ENCODE measurements at regions not wholly inside any gene's neighbourhood (a gene's known extent, or its start where the extent isn't known, plus 50 kb on each side); places are given as distances from the start of the nearest gene placed in this dataset.

- H3K9ac ChIP-seq (ENCODE audit: control insufficient read depth, insufficient read depth, low read length) = no peak overlapping the region
- no peaks in the 10 kb centered on the region for H3K9me3 ChIP-seq (replicated peaks; ENCODE audit: control insufficient read depth, insufficient read depth, low read length)
- no peaks in the 10 kb centered on the region for H3K4me1 ChIP-seq (ENCODE audit: control insufficient read depth, insufficient read depth, low read length)
- ChIA-PET SMC1A (ENCODE audit: uncharacterized antibody, unreplicated experiment) (no interaction called here), CTCF (no interaction called here), RAD21 (ENCODE audit: unreplicated experiment) (no interaction called here), POLR2A (no interaction called here)
- no peak overlapping the region for H2AFZ ChIP-seq (ENCODE audit: control insufficient read depth, low read depth, low read length)
- TF ChIP-seq ZBED1 (IDR thresholded peaks at IDR 0.05; ENCODE audit: borderline replicate concordance) (no peak), FOS (IDR thresholded peaks at IDR 0.05; ENCODE audit: borderline replicate concordance, extremely low read depth, insufficient read length) (no peak), KAT2A (conservative IDR thresholded peaks at IDR 0.05; ENCODE audit: control insufficient read depth, low read depth, low read length) (no peak), HDGF (IDR thresholded peaks at IDR 0.05) (no peak), SRF (IDR thresholded peaks at IDR 0.05; ENCODE audit: low read depth in 2 of 2, low read length in 2 of 2) (no peak), RB1 (IDR thresholded peaks at IDR 0.05; ENCODE audit: borderline replicate concordance) (no peak), ZBTB33 (IDR thresholded peaks at IDR 0.05) (no peak), ETV6 (conservative IDR thresholded peaks at IDR 0.05 in 1 of 2, IDR thresholded peaks at IDR 0.05 in 1 of 2; ENCODE audit: borderline replicate concordance in 1 of 2, low read depth in 1 of 2) (no peak), SREBF1 (IDR thresholded peaks at IDR 0.05; ENCODE audit: low read length) (no peak), FOXM1 (IDR thresholded peaks at IDR 0.05; ENCODE audit: low read depth, low read length) (no peak), JUND (IDR thresholded peaks at IDR 0.05; ENCODE audit: low read depth, low read length) (no peak), ZNF217 (IDR thresholded peaks at IDR 0.05) (no peak), MYB (IDR thresholded peaks at IDR 0.05; ENCODE audit: borderline replicate concordance, low read depth, low read length) (no peak)
- 0% methylated on average over 1 of the region's 1 CpG for WGBS (ENCODE audit: insufficient coverage, insufficient replicate concordance, low lambda C conversion rate, missing lambda C conversion rate)
- H3K4me2 ChIP-seq (ENCODE audit: control insufficient read depth, insufficient read depth) = no peak overlapping the region
- intact Hi-C loops (cut with micrococcal nuclease; ENCODE audit: unreplicated experiment) (no loop called here), in situ Hi-C loops (cut with MboI) (no loop called here)
- no peaks in the 10 kb centered on the region for H3K79me2 ChIP-seq (ENCODE audit: control insufficient read depth, insufficient read depth, low read length)
- no peak for ATAC-seq
- H4K20me1 ChIP-seq (ENCODE audit: control insufficient read depth, insufficient read depth) = no peaks in the 10 kb centered on the region
- H3K27ac ChIP-seq (ENCODE audit: control insufficient read depth, insufficient read depth) = no peak overlapping the region
- no peak overlapping the region for H3K4me3 ChIP-seq
- H3K36me3 ChIP-seq (ENCODE audit: control insufficient read depth in 2 of 2, insufficient read depth in 2 of 2, low read length in 1 of 2) = no peaks in the 10 kb centered on the region
- no TSS peak for BruUV-seq (replicated peaks)
- FAIRE-seq = no peak
- no peaks in the 10 kb centered on the region for H3K27me3 ChIP-seq (replicated peaks in 1 of 2; ENCODE audit: control insufficient read depth in 2 of 2, insufficient read depth in 2 of 2, low read length in 1 of 2)
- DNase-seq (ENCODE audit: low read depth, low spot score) = no peak
These were observed 816.4 kb downstream of the SEMA5A start for GRCh38 chr5:8729437-8729836.

Measured in GM12878 (cell line).